PFSK-1 (cell line): ENCODE measurements at regions not wholly inside any gene's neighbourhood (a gene's known extent, or its start where the extent isn't known, plus 50 kb on each side); places are given as distances from the start of the nearest gene placed in this dataset.

Experiments
- FOXP2 ChIP-seq: optimal IDR thresholded peaks from 2 replicates; pipeline ENCODE3; 2011; ENCODE audit warnings: borderline replicate concordance, control low read depth, inconsistent platforms; ENCODE audit not compliant: insufficient read depth; ENCODE audit errors: extremely low read length, extremely low read depth
- POLR2AphosphoS5 ChIP-seq: IDR thresholded peaks from 2 replicates; pipeline ENCODE4 v1.6.1; 2012; ENCODE audit warnings: low read depth, mild to moderate bottlenecking, control low read depth, low read length, moderate library complexity
- REST ChIP-seq, 2 experiments: IDR thresholded peaks; 2 replicates each; pipeline versions ENCODE4 v1.6.1 to v1.8.0; 2011 to 2012; ENCODE audit warnings: low read depth in 2 of 2, low read length in 2 of 2, control low read depth in 1 of 2, inconsistent platforms in 1 of 2, mild to moderate bottlenecking in 1 of 2, moderate library complexity in 1 of 2; ENCODE audit not compliant: insufficient read depth in 1 of 2
- SIN3A ChIP-seq: IDR thresholded peaks from 2 replicates; pipeline ENCODE4 v1.6.1; 2012; ENCODE audit warnings: mild to moderate bottlenecking, low read length, moderate library complexity, borderline replicate concordance; ENCODE audit not compliant: insufficient read depth
- TAF1 ChIP-seq: IDR thresholded peaks from 2 replicates; pipeline ENCODE4 v1.6.1; 2012; ENCODE audit warnings: low read length, control low read depth, borderline replicate concordance; ENCODE audit not compliant: insufficient read depth

- TF ChIP-seq FOXP2 (no peak), TAF1 (no peak), REST (IDR thresholded peaks at IDR 0.05; ENCODE audit: insufficient read depth in 1 of 2, low read depth in 2 of 2, low read length in 2 of 2) (no peak), POLR2AphosphoS5 (no peak), SIN3A (no peak)
Observed at GRCh38 chr2:100765481-100765880, 54.5 kb upstream of the NPAS2 start.

DNA sequence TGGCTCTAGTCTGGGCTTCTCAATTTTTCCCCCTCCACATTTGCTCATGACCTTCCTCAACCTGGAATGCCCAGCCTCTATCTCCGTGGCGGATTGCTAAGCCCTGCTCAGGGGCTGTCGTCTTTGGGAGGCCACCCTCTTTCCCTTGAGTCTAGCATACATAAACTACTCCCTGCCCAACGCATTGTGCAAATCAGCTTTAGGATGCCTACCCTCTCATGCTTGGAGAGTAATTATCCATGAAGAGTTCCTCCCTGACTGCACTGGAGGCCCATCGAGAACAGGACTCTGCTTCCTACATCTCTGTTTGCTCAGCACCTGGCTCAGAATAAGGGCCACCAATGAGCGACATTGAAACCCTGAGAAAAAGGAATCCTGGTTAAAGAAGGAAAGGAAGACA lies 53.7 kb upstream of the NPAS2 start:
- TF ChIP-seq SIN3A (no peak), REST (IDR thresholded peaks at IDR 0.05; ENCODE audit: insufficient read depth in 1 of 2, low read depth in 2 of 2, low read length in 2 of 2) (no peak), POLR2AphosphoS5 (no peak), TAF1 (no peak), FOXP2 (no peak)

DNA sequence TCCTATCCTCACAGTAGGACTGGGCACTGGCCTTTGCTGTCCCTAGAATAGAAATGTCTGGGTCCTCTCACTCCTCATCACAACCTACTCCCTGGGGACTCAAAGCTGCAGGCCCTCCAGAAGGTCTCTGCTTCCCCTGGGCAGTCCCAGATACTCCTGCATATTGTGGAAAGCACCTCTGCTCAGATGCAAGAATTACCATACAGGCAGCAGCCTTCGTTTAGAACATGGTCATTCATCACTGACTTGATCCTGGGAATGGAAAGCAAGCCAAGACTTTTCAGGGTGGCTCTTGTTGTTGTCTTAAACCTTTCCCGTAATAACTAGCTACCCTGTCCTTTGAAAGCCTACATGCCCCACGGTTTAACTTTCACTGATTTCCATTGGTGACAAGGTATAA lies 53.1 kb upstream of the NPAS2 start:
- TF ChIP-seq SIN3A (no peak), REST (IDR thresholded peaks at IDR 0.05; ENCODE audit: insufficient read depth in 1 of 2, low read depth in 2 of 2, low read length in 2 of 2) (no peak), FOXP2 (no peak), TAF1 (no peak), POLR2AphosphoS5 (no peak)

DNA sequence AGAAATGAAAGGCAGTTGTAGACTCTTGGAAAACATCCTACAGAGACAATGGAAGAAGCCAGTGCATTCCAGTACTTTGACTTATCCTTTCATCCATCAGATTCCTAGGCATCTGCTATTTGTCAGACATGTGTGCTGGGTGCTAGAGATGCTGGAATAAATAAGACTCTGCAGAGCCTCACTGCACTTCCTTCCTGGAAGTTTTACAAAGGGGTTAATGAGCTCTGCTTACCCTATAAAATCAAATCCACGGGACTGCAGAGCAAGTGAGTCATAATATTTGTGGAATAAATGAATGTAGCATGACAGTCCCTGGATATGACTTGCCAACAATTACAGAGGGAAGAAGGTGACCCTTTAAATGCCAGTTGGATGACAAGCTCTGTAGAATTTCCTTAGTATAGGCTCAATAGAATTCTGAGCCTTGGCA lies 52.7 kb upstream of the NPAS2 start:
- no peak for TF ChIP-seq TAF1
- peak; percentile 36; the same call in 1 of the 2 replicates for TF ChIP-seq SIN3A
- no peak for TF ChIP-seq POLR2AphosphoS5
- no peak; a peak in 1 of 4 replicates for TF ChIP-seq REST (IDR thresholded peaks at IDR 0.05; ENCODE audit: insufficient read depth in 1 of 2, low read depth in 2 of 2, low read length in 2 of 2)

DNA sequence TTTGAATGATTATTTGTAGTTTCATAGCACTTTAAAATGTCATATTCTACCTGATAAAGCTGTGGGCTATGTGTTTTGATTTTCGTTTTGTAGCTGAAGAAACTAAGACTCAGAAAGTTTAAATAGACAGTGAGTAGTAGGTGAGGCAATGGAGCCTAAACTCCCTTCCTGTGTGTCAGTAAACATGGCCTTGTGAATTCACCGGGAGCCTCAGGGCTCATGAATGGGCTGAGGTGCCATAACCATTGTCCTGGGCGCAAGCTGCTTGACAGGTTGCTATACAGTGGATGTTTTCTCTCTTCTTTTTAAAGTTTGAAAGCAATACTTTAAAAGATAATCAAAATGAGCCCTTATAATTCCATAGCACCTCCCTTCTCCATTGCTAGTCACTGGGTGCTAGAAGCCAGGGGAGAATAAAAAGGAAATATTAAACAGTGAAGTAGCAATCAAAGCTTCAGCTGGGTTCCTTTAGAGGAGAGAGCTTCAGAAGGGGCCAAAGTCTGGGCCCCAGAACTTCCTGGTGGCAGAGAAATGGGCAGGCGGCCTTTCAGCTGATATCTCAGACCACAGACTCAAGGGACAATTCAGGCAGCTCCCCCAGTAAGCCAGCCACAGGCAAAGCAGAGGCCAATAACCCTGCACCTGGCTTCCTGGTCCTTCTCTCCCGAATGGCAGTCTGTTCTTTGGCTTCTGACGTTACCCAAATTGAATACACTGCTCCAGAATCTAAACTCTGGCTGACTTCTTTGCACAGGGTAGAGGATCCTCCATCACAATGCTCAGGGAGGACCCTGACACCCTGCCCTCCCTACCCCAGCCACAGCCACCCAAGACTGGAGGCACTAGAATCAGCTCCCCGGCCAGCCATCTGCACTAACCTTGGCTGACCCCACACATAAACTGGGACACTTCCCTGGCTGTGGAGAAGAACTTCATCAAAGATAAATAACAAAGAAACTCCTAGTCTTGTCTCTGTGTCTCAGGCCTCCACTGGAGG lies 51.8 kb upstream of the NPAS2 start:
- no peak for TF ChIP-seq SIN3A
- TF ChIP-seq FOXP2, result no peak
- no peak for TF ChIP-seq POLR2AphosphoS5
- TF ChIP-seq TAF1, result no peak
- no peak for TF ChIP-seq REST (IDR thresholded peaks at IDR 0.05; ENCODE audit: insufficient read depth in 1 of 2, low read depth in 2 of 2, low read length in 2 of 2)
